ENCODE measurements at regions not wholly inside any gene's neighbourhood (a gene's known extent, or its start where the extent isn't known, plus 50 kb on each side); places are given as distances from the start of the nearest gene placed in this dataset.

GRCh38 chr5:61263561-61264272, 68.3 kb upstream of the ZSWIM6 start:
- DNase-seq: no peak

- DNase-seq: no peak
These were observed 67.8 kb upstream of the ZSWIM6 start for GRCh38 chr5:61264273-61264661.

- DNase-seq: no peak
These were observed 64.9 kb upstream of the ZSWIM6 start for GRCh38 chr5:61267116-61267515.

- DNase-seq: no peak
These were observed 63.2 kb upstream of the ZSWIM6 start for GRCh38 chr5:61268871-61269270.

GRCh38 chr5:61270510-61271165, 61.4 kb upstream of the ZSWIM6 start:
- no peak for DNase-seq

GRCh38 chr5:61272688-61273087, 59.4 kb upstream of the ZSWIM6 start:
- DNase-seq: no peak

- DNase-seq: no peak
These were observed 58.6 kb upstream of the ZSWIM6 start for GRCh38 chr5:61273279-61273975.

GRCh38 chr5:61274511-61274911, 57.5 kb upstream of the ZSWIM6 start:
- DNase-seq: no peak

- peak in 23 of 51 donors; percentile 9 to 52 (median 25) for DNase-seq
These were observed 56.2 kb upstream of the ZSWIM6 start for GRCh38 chr5:61275841-61276240.

- DNase-seq: peak in 3 of 51 donors; percentile 12 to 31 (median 16)
These were observed 54.9 kb upstream of the ZSWIM6 start for GRCh38 chr5:61277190-61277589.

GRCh38 chr5:61277781-61278180, 54.3 kb upstream of the ZSWIM6 start:
- no peak for DNase-seq

GRCh38 chr5:61279725-61280124, 52.3 kb upstream of the ZSWIM6 start:
- no peak for DNase-seq

GRCh38 chr5:61280205-61280604, 51.9 kb upstream of the ZSWIM6 start:
- no peak for DNase-seq

GRCh38 chr5:61280761-61281427, 51.2 kb upstream of the ZSWIM6 start:
- DNase-seq: peak in 18 of 51 donors; percentile 6 to 46 (median 16)

GRCh38 chr5:61281686-61282085, 50.4 kb upstream of the ZSWIM6 start:
- no peak for DNase-seq

All from hypothalamus (tissue), 51 donors.